ENCODE measurements at regions not wholly inside any gene's neighbourhood (a gene's known extent, or its start where the extent isn't known, plus 50 kb on each side); places are given as distances from the start of the nearest gene placed in this dataset.

GRCh38 chr2:129912871-129913694 lies 66.4 kb upstream of the RAB6C start:
- H2AFZ ChIP-seq = no peak overlapping the region
- no peaks in the 10 kb centered on the region for H3K36me3 ChIP-seq (replicated peaks; ENCODE audit: insufficient read depth, low read depth)
- no peaks in the 10 kb centered on the region for H3K9me3 ChIP-seq (ENCODE audit: low read depth)
- no peaks in the 10 kb centered on the region for H3K9me2 ChIP-seq (replicated peaks; ENCODE audit: insufficient read depth)
- TF ChIP-seq EZH2 (IDR thresholded peaks at IDR 0.05; ENCODE audit: borderline replicate concordance) (no peak), EZH2phosphoT487 (IDR thresholded peaks at IDR 0.05; ENCODE audit: low read depth, severe bottlenecking, unreplicated experiment) (no peak)
- TF ChIP-seq, protein P1, sequence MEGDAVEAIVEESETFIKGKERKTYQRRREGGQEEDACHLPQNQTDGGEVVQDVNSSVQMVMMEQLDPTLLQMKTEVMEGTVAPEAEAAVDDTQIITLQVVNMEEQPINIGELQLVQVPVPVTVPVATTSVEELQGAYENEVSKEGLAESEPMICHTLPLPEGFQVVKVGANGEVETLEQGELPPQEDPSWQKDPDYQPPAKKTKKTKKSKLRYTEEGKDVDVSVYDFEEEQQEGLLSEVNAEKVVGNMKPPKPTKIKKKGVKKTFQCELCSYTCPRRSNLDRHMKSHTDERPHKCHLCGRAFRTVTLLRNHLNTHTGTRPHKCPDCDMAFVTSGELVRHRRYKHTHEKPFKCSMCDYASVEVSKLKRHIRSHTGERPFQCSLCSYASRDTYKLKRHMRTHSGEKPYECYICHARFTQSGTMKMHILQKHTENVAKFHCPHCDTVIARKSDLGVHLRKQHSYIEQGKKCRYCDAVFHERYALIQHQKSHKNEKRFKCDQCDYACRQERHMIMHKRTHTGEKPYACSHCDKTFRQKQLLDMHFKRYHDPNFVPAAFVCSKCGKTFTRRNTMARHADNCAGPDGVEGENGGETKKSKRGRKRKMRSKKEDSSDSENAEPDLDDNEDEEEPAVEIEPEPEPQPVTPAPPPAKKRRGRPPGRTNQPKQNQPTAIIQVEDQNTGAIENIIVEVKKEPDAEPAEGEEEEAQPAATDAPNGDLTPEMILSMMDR (IDR thresholded peaks at IDR 0.05; ENCODE audit: poor library complexity) = no peak
- no peaks in the 10 kb centered on the region for H4K20me1 ChIP-seq (ENCODE audit: insufficient read depth, poor library complexity, severe bottlenecking)
- DNase-seq (ENCODE audit: low spot score) = no peak
- no peak overlapping the region for H3K4me3 ChIP-seq
- WGBS (ENCODE audit: low lambda C conversion rate, missing lambda C conversion rate) = 94% methylated on average over 17 of the region's 17 CpGs
- no peaks in the 10 kb centered on the region for H3K79me2 ChIP-seq
- no peaks in the 10 kb centered on the region for H3K27me3 ChIP-seq
- H3K27ac ChIP-seq = no peak overlapping the region
- H3K4me2 ChIP-seq = no peak overlapping the region
- H3K4me1 ChIP-seq (ENCODE audit: insufficient read depth) = no peaks in the 10 kb centered on the region

- no peaks in the 10 kb centered on the region for H3K79me2 ChIP-seq
- H3K4me3 ChIP-seq = no peak overlapping the region
- H3K27me3 ChIP-seq = no peaks in the 10 kb centered on the region
- 76% methylated on average over 11 of the region's 11 CpGs for WGBS (ENCODE audit: low lambda C conversion rate, missing lambda C conversion rate)
- no peak overlapping the region for H2AFZ ChIP-seq
- no peak for DNase-seq (ENCODE audit: low spot score)
- no peaks in the 10 kb centered on the region for H3K9me2 ChIP-seq (replicated peaks; ENCODE audit: insufficient read depth)
- no peaks in the 10 kb centered on the region for H3K4me1 ChIP-seq (ENCODE audit: insufficient read depth)
- no peaks in the 10 kb centered on the region for H4K20me1 ChIP-seq (ENCODE audit: insufficient read depth, poor library complexity, severe bottlenecking)
- H3K4me2 ChIP-seq = no peak overlapping the region
- no peaks in the 10 kb centered on the region for H3K36me3 ChIP-seq (replicated peaks; ENCODE audit: insufficient read depth, low read depth)
- TF ChIP-seq, protein P1 (IDR thresholded peaks at IDR 0.05; ENCODE audit: poor library complexity) = no peak
- TF ChIP-seq EZH2 (IDR thresholded peaks at IDR 0.05; ENCODE audit: borderline replicate concordance) = no peak
- no peak for TF ChIP-seq EZH2phosphoT487 (IDR thresholded peaks at IDR 0.05; ENCODE audit: low read depth, severe bottlenecking, unreplicated experiment)
- H3K9me3 ChIP-seq (ENCODE audit: low read depth) = no peaks in the 10 kb centered on the region
- H3K27ac ChIP-seq = no peak overlapping the region
Measured at GRCh38 chr2:129913695-129914495, 65.6 kb upstream of the RAB6C start.

GRCh38 chr2:129914538-129915302 lies 64.7 kb upstream of the RAB6C start:
- no peaks in the 10 kb centered on the region for H4K20me1 ChIP-seq (ENCODE audit: insufficient read depth, poor library complexity, severe bottlenecking)
- no peak overlapping the region for H2AFZ ChIP-seq
- no peaks in the 10 kb centered on the region for H3K4me1 ChIP-seq (ENCODE audit: insufficient read depth)
- H3K36me3 ChIP-seq (replicated peaks; ENCODE audit: insufficient read depth, low read depth) = no peaks in the 10 kb centered on the region
- no peak for TF ChIP-seq EZH2phosphoT487 (IDR thresholded peaks at IDR 0.05; ENCODE audit: low read depth, severe bottlenecking, unreplicated experiment)
- no peak for TF ChIP-seq EZH2 (IDR thresholded peaks at IDR 0.05; ENCODE audit: borderline replicate concordance)
- TF ChIP-seq, protein P1 (IDR thresholded peaks at IDR 0.05; ENCODE audit: poor library complexity) = no peak
- no peaks in the 10 kb centered on the region for H3K27me3 ChIP-seq
- 93% methylated on average over 11 of the region's 11 CpGs for WGBS (ENCODE audit: low lambda C conversion rate, missing lambda C conversion rate)
- H3K9me2 ChIP-seq (replicated peaks; ENCODE audit: insufficient read depth) = no peaks in the 10 kb centered on the region
- no peak overlapping the region for H3K27ac ChIP-seq
- no peak overlapping the region for H3K4me3 ChIP-seq
- no peak for DNase-seq (ENCODE audit: low spot score)
- peaks cover 4% of the 10 kb centered on the region for H3K9me3 ChIP-seq (ENCODE audit: low read depth)
- H3K79me2 ChIP-seq = no peaks in the 10 kb centered on the region
- H3K4me2 ChIP-seq = no peak overlapping the region
